Ovary (tissue), 7 donors: ENCODE measurements at regions not wholly inside any gene's neighbourhood (a gene's known extent, or its start where the extent isn't known, plus 50 kb on each side); places are given as distances from the start of the nearest gene placed in this dataset.

ENCODE experiments used
- DNase-seq, 5 donors: peaks; one replicate each; pipeline ENCODE4 v3.0.0-alpha.2; 2019 to 2020
- H3K27ac ChIP-seq, 2 donors: fragments of 200-600 bp; one replicate each; pipeline versions ENCODE4 v1.5.1 to v1.8.0; 2019 to 2022
- H3K27me3 ChIP-seq: fragments of 200-600 bp; one replicate; pipeline ENCODE4 v1.8.0; 2022
- H3K36me3 ChIP-seq: fragments of 200-600 bp; sonication (generic); one replicate; pipeline ENCODE4 v1.5.1; 2019
- H3K4me1 ChIP-seq: one replicate; pipeline ENCODE4 v1.8.1; 2013; ENCODE audit warnings: mild to moderate bottlenecking, moderate library complexity; ENCODE audit not compliant: insufficient read depth
- H3K4me3 ChIP-seq: fragments of 200-600 bp; sonication (generic); one replicate; pipeline ENCODE4 v1.5.1; 2017
- H3K9me3 ChIP-seq, 2 donors: fragments of 200-600 bp in 1 of 2; sonication (generic) in 1 of 2; one replicate each; pipeline versions ENCODE4 v1.5.1 to v1.8.1; 2013 to 2019; ENCODE audit warnings: mild to moderate bottlenecking in 1 of 2, moderate library complexity in 1 of 2
- CTCF ChIP-seq, 3 donors: fragments of 450-650 bp in 2 of 3; fragments of 200-600 bp in 1 of 3; IDR thresholded peaks; one replicate each; pipeline versions ENCODE4 v1.5.1 to v1.8.0; 2016 to 2022; ENCODE audit warnings: antibody characterized with exemption in 3 of 3, mild to moderate bottlenecking in 1 of 3
- EP300 ChIP-seq: sonication (generic); formaldehyde crosslinking; IDR thresholded peaks from one replicate; pipeline ENCODE4 v1.6.1; 2017; ENCODE audit warnings: antibody characterized with exemption
- POLR2A ChIP-seq: fragments of 450-650 bp; IDR thresholded peaks from one replicate; pipeline ENCODE4 v1.6.1; 2017; ENCODE audit warnings: antibody characterized with exemption, mild to moderate bottlenecking, moderate library complexity
- WGBS, 3 donors: extraction: QIAGEN DNeasy Blood & Tissue Kit in 1 of 3; methylation state at CpG; one replicate each; pipeline versions ENCODE4 v1.1.5 to v1.1.7; 2013 to 2017; 5-methylcytosine and 5-hydroxymethylcytosine counted together
- intact Hi-C, 4 donors: fragments of 100-400 bp; cut with DNase I; formaldehyde crosslinking; loops; one replicate each; pipeline versions ENCODE4 v1.11.0 to v1.15.1; 2022 to 2023
- donor health status: DM: no; HTN: no; CAD: no; lungs with moderate emphysema.
- donor health status: DM: no; HTN: no; CAD: no.
- donor health status: Bipolar disorder and iron deficiency.
- donor health status: DM: no; HTN: no; CAD: no.
- donor health status: DM: yes; HTN: yes; CAD: no.

GRCh38 chr4:187294861-187295260 is 571.2 kb upstream of the FAT1 start:
- Histone ChIP-seq H3K4me1 (no peaks in the 10 kb centered on the region), H3K27ac (no peak overlapping the region), H3K9me3 (no peaks in the 10 kb centered on the region), H3K36me3 (no peaks in the 10 kb centered on the region), H3K27me3 (no peaks in the 10 kb centered on the region), H3K4me3 (no peak overlapping the region)
- TF ChIP-seq POLR2A (no peak), EP300 (no peak), CTCF (IDR thresholded peaks at IDR 0.05) (no peak)
- intact Hi-C loops = no loop called here
- WGBS, 3 donors = 83 to 84% (median 83%) methylated on average over 3 of the region's 3 CpGs
- DNase-seq = no peak

DNA sequence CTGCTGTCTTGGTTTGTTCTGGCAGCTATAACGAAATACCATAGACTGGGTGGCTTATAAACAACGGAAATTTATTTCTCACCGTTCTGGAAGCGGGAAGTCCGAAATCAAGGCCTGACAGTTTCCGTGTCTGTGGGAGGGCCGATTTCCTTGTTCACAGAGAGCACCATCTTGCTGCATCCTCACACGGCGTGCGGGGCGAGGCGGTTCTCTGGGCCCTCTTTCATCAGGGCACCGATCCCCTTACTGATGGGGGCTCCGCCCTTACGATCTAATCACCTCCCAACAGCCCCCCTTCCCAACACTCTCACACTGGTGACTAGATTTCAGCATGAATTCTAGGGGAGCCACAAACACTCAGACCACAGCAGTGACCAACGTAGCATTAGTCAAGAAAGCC is 578.3 kb upstream of the FAT1 start:
- TF ChIP-seq CTCF (IDR thresholded peaks at IDR 0.05) = no peak
- TF ChIP-seq EP300 = no peak
- no peak for TF ChIP-seq POLR2A
- Histone ChIP-seq H3K9me3 (no peaks in the 10 kb centered on the region), H3K27ac (no peak overlapping the region), H3K27me3 (no peaks in the 10 kb centered on the region), H3K4me3 (no peak overlapping the region), H3K36me3 (no peaks in the 10 kb centered on the region), H3K4me1 (no peaks in the 10 kb centered on the region)
- intact Hi-C loops = no loop called here
- no peak for DNase-seq
- WGBS, 3 donors = 94 to 96% (median 94%) methylated on average over 16 of the region's 16 CpGs

DNA sequence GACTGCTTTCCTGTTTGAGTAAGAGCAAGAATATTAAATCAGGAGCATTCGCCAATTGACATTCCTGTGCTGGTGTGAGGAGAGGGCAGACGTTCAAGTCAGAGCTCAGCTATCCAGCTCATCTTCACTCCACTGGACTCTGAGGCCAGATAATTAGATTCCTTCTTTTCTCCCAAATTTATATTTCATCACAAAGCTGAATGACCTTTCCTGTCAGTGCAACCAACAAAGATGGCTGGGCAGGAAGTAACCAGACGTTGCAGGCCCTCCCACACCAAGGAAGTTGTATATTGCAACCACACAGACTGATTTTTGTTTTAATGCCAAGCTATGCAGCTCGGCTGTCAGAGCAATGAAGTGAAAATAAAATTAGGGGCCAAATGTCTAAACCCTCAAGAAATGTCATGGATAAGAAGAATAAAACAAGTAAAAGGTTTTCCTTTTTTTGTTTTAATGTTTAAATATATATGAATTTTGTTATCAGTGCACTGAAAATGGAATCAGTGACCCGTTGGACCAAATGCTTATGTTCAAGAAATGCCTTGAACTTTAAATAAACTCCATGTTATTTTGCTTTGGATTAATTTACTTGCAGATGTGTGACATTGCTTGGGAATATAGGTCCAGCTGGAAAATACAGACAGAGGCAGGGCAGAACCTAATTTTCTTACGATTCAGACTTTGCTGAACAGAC is 578.9 kb upstream of the FAT1 start:
- TF ChIP-seq EP300 = no peak
- TF ChIP-seq POLR2A = no peak
- no peak for TF ChIP-seq CTCF (IDR thresholded peaks at IDR 0.05)
- Histone ChIP-seq H3K9me3 (no peaks in the 10 kb centered on the region), H3K36me3 (no peaks in the 10 kb centered on the region), H3K4me1 (no peaks in the 10 kb centered on the region), H3K27me3 (no peaks in the 10 kb centered on the region), H3K27ac (no peak overlapping the region), H3K4me3 (no peak overlapping the region)
- 11 to 14% (median 12%) methylated on average over 6 of the region's 6 CpGs for WGBS, 3 donors
- no peak for DNase-seq
- intact Hi-C loops = no loop called here

DNA sequence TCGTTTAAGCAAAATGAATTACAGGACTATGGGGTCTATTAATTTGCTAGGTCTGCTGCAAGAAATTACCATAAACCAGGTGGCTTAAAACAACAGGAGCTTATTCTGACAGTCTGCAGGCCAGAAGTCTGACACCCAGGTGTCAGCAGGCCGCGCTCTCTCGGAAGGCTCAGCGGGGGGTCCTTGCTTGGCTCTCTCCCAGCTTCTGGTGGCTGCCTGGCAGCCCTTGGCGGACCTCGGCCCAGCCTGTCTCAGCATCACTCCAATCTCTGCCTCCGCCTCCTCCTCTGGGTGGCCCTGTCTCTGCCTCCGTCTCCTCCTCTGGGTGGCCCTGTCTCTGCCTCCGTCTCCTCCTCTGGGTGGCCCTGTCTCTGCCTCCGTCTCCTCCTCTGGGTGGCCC is 580.5 kb upstream of the FAT1 start:
- no peak for DNase-seq
- no peak overlapping the region for H3K4me3 ChIP-seq
- no peaks in the 10 kb centered on the region for H3K9me3 ChIP-seq
- no peaks in the 10 kb centered on the region for H3K27me3 ChIP-seq
- H3K36me3 ChIP-seq = no peaks in the 10 kb centered on the region
- 84 to 93% (median 85%) methylated on average over 9 to 11 of the region's 11 CpGs for WGBS, 3 donors
- no peak overlapping the region for H3K27ac ChIP-seq
- intact Hi-C loops = no loop called here
- TF ChIP-seq CTCF (IDR thresholded peaks at IDR 0.05) (no peak), EP300 (no peak), POLR2A (no peak)
- H3K4me1 ChIP-seq = no peaks in the 10 kb centered on the region
